ENCODE measurements at regions not wholly inside any gene's neighbourhood (a gene's known extent, or its start where the extent isn't known, plus 50 kb on each side); places are given as distances from the start of the nearest gene placed in this dataset.

DNA sequence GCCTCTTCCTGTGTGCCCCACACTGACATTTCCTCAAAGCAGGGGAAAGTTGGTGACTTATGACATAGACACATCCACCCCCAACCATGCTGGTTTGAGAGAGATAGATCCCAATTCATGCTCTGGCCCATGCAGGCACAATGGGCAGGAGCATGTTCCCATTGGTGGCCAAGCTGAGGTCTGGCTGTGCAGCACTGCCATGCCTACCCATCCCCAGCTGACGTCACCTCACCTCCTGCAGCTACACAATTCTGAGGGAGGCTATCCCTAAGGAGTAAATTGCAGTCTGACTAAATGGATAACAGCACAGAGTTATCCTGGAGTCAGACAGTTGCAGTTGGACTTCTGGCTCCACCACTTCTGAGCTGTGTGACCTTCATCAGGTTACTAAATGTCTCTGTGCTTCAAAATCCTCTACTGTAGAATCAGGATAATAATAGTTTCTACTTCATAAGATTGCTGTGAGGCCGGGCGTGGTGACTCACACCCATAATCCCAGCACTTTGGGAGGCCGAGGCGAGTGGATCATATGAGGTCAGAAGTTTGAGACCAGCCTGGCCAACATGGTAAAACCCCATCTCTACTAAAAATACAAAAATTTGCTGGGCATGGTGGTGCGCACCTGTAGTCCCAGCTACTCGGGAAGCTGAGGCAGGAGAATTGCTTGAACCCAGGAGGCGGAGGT lies 323.9 kb downstream of the BCL11B start:
- H3K27me3 Mint-ChIP-seq (ENCODE audit: low read depth): no peaks in the 10 kb centered on the region
- intact Hi-C loops (cut with micrococcal nuclease): no loop called here
- no peaks in the 10 kb centered on the region for H3K9me3 Mint-ChIP-seq
- no peak overlapping the region for H3K27ac Mint-ChIP-seq
- H3K4me3 Mint-ChIP-seq (ENCODE audit: low read depth): no peak overlapping the region
- DNase-seq (ENCODE audit: low spot score): no peak
- no peaks in the 10 kb centered on the region for H3K36me3 Mint-ChIP-seq (ENCODE audit: low read depth)
- peaks cover 27% of the 10 kb centered on the region for H3K4me1 Mint-ChIP-seq (ENCODE audit: low read depth)

DNA sequence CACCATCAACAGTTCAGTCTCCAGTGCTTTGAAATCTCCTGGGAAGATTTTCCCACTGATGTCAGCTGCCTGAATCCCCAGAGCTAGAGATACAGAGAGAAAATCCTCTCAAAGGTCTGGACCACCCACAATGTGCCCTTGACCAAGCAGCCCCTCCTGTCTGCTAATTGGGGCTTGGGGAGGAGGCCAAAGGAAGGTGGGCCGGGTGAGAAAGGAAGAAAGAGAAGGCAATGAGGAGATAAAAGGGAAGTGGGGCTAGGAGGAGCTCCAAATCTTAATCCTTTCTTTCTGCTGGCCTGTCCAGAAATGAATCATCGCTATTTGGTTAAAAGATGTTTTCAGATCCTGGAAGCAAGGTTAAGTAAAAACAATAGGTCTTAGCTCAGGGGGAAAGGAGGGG lies 322.9 kb downstream of the BCL11B start:
- H3K36me3 Mint-ChIP-seq (ENCODE audit: low read depth): no peaks in the 10 kb centered on the region
- intact Hi-C loops (cut with micrococcal nuclease): no loop called here
- H3K9me3 Mint-ChIP-seq: no peaks in the 10 kb centered on the region
- no peak overlapping the region for H3K4me3 Mint-ChIP-seq (ENCODE audit: low read depth)
- no peaks in the 10 kb centered on the region for H3K27me3 Mint-ChIP-seq (ENCODE audit: low read depth)
- peaks cover 28% of the 10 kb centered on the region for H3K4me1 Mint-ChIP-seq (ENCODE audit: low read depth)
- DNase-seq (ENCODE audit: low spot score): no peak
- H3K27ac Mint-ChIP-seq: no peak overlapping the region

DNA sequence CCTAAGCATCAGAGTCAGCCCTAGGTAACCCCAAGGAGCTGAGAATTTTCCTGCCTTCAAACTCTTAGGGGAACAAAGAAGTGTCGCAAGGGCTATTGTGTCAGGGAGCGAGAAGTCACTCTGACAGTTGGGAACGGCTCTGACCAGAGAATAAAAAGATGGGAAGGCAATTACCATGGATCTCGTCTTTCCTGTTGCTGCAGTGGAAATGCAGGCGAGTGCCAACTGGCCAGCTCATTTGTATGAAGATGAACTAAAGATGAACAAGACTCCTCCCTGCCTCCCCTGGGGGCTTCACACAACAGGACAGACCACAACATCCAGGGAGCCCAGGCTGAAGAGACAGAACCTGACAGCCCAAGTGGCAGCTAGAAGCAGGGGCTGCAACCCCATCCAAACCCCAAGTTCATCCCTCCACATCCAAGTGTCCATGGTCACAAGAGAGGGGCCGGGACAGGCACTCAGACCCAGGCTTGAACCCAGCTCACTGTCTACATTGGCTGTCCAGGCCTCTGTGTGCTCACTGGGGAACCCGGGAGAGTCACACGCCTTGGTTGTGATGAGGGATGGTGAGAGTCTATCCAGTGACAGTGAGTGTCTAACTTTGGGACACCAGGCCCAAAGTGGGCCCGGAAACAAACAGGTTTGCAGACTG lies 322.4 kb downstream of the BCL11B start:
- H3K4me1 Mint-ChIP-seq (ENCODE audit: low read depth): peaks cover 28% of the 10 kb centered on the region
- no peak overlapping the region for H3K4me3 Mint-ChIP-seq (ENCODE audit: low read depth)
- H3K9me3 Mint-ChIP-seq: no peaks in the 10 kb centered on the region
- no peaks in the 10 kb centered on the region for H3K27me3 Mint-ChIP-seq (ENCODE audit: low read depth)
- H3K27ac Mint-ChIP-seq: no peak overlapping the region
- intact Hi-C loops (cut with micrococcal nuclease): no loop called here
- no peak for DNase-seq (ENCODE audit: low spot score)
- no peaks in the 10 kb centered on the region for H3K36me3 Mint-ChIP-seq (ENCODE audit: low read depth)

DNA sequence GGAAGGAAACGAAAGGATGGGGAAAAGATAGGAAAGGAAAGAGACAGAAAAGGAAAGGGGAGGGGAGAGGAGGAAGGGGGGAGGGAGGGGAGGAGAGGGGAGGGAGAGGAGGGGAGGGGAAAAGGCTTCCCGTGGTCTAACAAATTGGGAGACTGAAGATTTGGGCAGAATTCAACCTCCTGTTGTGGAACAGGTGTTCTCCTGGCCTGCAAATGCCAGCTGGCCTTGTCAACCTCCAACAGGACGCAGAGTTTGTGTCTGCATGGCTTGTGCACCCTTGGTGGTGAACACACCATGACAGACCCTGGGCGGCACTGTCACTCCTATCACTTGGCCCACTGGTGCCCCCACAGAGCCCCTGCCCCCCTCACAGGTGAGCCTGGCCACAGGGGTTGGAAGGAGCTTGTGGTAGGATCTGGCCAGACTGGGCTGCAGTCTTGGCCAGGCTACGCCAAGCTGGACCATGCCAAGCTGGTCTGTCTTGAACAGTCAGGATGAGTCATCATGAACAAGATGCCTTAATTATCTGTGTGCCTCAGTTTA lies 321.6 kb downstream of the BCL11B start:
- Mint-ChIP-seq H3K27ac (no peak overlapping the region), H3K4me1 (ENCODE audit: low read depth) (peaks cover 20% of the 10 kb centered on the region), H3K9me3 (no peaks in the 10 kb centered on the region), H3K4me3 (ENCODE audit: low read depth) (no peak overlapping the region), H3K36me3 (ENCODE audit: low read depth) (no peaks in the 10 kb centered on the region), H3K27me3 (ENCODE audit: low read depth) (no peaks in the 10 kb centered on the region)
- DNase-seq (ENCODE audit: low spot score): no peak
- intact Hi-C loops (cut with micrococcal nuclease): no loop called here

DNA sequence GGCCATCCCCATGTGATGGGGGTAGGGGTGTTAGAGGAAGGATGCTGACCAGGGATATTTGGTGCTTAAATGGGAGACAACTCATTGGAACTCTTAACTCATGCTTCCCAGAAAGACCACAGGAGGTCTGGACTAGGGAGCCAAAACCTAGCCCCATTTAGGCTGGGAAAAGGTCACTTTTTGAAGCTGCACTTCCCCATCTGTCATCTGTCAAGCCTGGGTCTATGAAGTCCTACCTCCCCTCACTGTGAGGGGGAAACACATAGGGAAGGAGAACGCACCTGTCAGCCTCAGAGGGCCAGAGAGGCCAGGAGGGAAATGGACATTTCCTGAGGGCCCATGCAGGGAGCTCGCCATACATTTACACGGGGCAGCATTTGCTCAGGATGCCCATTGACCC lies 321.0 kb downstream of the BCL11B start:
- Mint-ChIP-seq H3K27me3 (ENCODE audit: low read depth) (no peaks in the 10 kb centered on the region), H3K4me3 (ENCODE audit: low read depth) (no peak overlapping the region), H3K27ac (no peak overlapping the region), H3K36me3 (ENCODE audit: low read depth) (no peaks in the 10 kb centered on the region), H3K4me1 (ENCODE audit: low read depth) (peaks cover 19% of the 10 kb centered on the region), H3K9me3 (no peaks in the 10 kb centered on the region)
- intact Hi-C loops (cut with micrococcal nuclease): no loop called here
- no peak for DNase-seq (ENCODE audit: low spot score)

DNA sequence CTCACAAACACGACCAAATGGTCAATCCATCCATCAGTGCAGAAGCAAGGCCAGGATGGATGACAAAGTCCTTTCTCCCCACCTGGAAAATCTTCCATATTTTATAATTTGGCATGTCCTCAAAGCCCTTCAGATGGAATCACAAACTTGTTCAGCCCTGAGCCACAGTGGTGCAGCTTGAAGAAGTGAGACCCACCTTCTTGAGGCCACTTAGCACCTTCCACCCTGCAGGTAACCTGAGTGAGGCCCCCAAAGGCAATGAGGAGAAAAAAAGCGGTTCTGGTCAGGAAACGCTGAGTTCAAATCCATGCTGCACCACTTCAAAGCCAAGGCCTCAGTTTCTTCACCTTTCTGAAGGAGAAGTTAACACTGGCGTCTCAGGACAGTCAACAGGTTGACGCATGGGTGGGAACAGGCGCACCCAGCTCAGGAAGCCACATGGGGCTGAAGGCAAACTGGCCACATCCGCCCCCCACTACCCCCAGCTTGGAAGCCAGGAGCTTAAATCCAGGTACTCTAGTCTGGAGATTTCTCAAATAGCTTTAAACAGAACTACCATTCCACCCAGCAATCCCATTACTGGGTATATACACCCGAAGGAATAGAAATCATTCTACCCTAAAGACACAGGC lies 320.4 kb downstream of the BCL11B start:
- H3K4me3 Mint-ChIP-seq (ENCODE audit: low read depth): no peak overlapping the region
- no peaks in the 10 kb centered on the region for H3K27me3 Mint-ChIP-seq (ENCODE audit: low read depth)
- H3K9me3 Mint-ChIP-seq: no peaks in the 10 kb centered on the region
- intact Hi-C loops (cut with micrococcal nuclease): no loop called here
- DNase-seq (ENCODE audit: low spot score): no peak
- H3K27ac Mint-ChIP-seq: no peak overlapping the region
- peaks cover 19% of the 10 kb centered on the region for H3K4me1 Mint-ChIP-seq (ENCODE audit: low read depth)
- no peaks in the 10 kb centered on the region for H3K36me3 Mint-ChIP-seq (ENCODE audit: low read depth)

DNA sequence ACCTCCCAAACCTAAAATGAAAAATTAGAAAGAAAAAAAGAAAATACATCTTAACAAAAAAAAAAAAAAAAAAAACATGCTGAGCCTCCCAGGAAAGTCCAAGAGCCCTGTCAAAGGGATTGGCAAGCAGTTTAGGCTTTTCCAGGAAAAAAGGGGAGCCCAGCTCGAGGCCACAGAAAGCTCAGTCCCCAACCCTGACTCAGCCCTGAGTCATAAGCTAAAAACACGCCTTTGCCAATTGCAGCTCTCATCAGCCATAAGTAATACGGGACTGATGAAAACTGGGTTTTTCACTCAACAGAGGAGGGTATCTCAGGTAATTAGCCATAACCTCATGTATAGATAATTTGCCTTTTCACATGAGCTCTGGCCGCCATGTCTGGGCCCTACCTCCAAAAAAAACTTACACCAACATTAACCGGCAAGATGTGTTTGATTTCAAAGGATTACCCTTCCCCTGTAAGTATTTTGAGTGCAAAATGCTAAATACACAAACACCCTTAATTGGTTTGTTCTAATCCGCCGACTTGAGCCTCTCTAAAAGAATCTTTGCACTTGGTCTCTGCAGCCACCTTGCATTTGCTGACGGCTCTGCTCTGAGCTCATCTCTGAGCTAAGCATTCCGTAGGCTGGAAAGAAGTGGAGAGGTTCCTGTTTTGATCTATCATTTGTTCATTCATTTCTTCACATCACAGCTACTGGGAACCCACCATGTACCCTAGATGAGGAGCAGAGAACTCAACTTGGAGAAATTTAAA lies 319.2 kb downstream of the BCL11B start:
- no peak for DNase-seq (ENCODE audit: low spot score)

DNA sequence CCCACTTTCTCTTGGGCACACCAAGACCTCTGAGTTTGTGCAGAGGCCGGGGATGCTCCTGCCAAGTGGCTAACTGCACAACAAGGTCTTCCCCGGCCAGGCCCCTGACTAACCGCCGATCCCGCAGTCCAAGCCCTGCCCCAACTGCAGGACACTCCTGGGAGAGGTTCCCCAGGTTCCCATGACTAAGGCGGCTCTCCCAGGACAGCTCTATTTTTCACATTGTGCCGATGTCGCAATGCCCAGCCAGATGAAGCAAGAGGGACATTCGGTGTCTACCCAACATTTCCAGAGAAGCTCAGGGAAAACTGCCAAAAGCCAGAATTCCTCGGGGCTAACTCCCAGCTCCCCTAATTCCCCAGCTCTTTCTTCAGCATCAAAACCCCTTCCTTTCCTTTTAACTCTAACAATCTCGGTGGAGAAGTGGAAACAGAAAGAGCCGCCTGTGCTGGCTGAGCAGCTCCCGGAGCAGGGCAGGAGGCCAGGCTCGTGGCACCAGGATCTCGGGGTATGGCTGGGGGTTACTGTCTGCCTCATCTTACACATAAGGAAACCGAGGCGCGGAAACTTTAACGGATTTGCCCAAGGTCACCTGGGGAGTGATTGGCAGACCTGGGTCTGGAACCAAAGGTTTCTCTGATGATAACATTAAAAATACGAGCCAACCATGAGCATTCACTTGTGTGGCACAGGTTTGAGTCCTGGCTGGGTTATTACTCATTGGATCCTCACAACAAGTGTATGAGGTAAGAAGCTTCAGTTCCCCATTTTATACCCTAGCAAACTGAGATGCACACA lies 318.2 kb downstream of the BCL11B start:
- Mint-ChIP-seq H3K27ac (no peak overlapping the region), H3K36me3 (ENCODE audit: low read depth) (no peaks in the 10 kb centered on the region), H3K4me1 (ENCODE audit: low read depth) (peaks cover 8% of the 10 kb centered on the region), H3K9me3 (no peaks in the 10 kb centered on the region), H3K4me3 (ENCODE audit: low read depth) (no peak overlapping the region), H3K27me3 (ENCODE audit: low read depth) (no peaks in the 10 kb centered on the region)
- no peak for DNase-seq (ENCODE audit: low spot score)
- intact Hi-C loops (cut with micrococcal nuclease): no loop called here

More for the DNA sequence above, 319.2 kb downstream of the BCL11B start:
- Mint-ChIP-seq H3K27me3 (ENCODE audit: low read depth) (no peaks in the 10 kb centered on the region), H3K27ac (no peak overlapping the region), H3K4me3 (ENCODE audit: low read depth) (no peak overlapping the region), H3K36me3 (ENCODE audit: low read depth) (no peaks in the 10 kb centered on the region), H3K9me3 (no peaks in the 10 kb centered on the region), H3K4me1 (ENCODE audit: low read depth) (peaks cover 13% of the 10 kb centered on the region)
- intact Hi-C loops (cut with micrococcal nuclease): no loop called here

DNA sequence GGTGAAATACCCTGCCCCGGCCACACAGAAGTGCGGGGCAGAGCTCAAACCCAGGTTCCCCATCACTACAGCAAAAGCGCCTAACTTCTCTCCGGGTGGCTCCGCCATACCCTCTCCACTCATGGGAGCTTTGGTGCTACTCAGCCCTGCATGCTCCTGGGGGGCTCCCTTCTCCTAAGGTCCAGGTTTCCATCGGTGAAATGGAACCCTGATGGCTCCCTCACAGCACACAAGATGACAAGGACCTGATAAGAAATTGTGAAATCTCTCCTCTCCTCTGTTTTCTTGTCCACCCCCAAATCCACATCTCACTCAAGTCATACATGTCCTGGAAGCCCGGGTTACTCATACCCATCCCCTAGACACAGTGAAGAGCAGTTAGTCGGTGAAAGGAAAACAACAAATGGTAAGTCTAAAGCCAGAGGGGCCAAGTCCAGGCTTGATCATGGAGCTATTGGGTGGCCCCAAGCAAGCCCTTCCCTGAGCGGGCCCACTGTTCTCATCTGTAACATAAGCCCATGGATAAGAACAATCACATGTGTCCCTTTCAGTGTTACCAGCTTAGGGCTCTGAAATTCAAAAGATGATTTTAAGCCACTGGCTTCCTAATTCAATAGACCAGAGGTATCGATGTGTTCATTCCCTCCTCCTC lies 317.5 kb downstream of the BCL11B start:
- Mint-ChIP-seq H3K4me1 (ENCODE audit: low read depth) (peaks cover 7% of the 10 kb centered on the region), H3K9me3 (no peaks in the 10 kb centered on the region), H3K36me3 (ENCODE audit: low read depth) (no peaks in the 10 kb centered on the region), H3K27ac (no peak overlapping the region), H3K4me3 (ENCODE audit: low read depth) (no peak overlapping the region), H3K27me3 (ENCODE audit: low read depth) (peaks cover 1% of the 10 kb centered on the region)
- no peak for DNase-seq (ENCODE audit: low spot score)
- intact Hi-C loops (cut with micrococcal nuclease): no loop called here

DNA sequence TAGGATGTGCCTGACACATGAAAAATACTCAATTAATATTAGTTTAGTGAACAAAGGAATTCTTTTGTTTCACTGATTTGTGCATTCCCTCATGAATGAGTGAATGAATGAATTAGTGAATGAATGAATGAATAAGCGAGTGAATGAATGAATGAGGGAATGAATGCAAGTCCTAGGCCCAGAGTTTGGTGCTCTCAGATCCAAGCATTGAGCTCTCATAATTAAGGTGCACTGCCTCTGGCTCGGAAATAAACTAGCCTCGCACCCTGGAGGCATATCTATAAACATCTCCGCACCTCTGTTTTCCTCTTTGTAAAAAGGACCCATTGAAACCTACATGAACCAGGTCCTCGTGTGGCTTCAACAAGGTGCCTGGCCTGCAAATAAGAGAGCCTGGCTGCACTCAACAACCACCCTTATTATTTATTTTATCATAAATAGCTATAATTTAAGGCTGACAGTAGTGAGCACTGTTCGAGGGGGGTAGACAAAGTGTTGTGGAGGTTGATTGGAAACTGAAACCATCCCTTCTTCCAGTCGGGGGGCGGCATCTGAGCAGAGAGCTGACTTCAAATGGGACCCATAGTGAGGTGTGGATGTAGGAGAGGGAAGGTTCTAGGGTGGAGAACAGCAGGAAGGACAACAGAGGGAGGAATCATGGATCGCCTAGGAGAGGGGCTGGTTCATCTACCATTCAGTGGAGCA lies 316.8 kb downstream of the BCL11B start:
- Mint-ChIP-seq H3K27ac (no peak overlapping the region), H3K36me3 (ENCODE audit: low read depth) (no peaks in the 10 kb centered on the region), H3K4me1 (ENCODE audit: low read depth) (peaks cover 7% of the 10 kb centered on the region), H3K9me3 (no peaks in the 10 kb centered on the region), H3K4me3 (ENCODE audit: low read depth) (no peak overlapping the region), H3K27me3 (ENCODE audit: low read depth) (peaks cover 1% of the 10 kb centered on the region)
- no peak for DNase-seq (ENCODE audit: low spot score)
- intact Hi-C loops (cut with micrococcal nuclease): no loop called here

DNA sequence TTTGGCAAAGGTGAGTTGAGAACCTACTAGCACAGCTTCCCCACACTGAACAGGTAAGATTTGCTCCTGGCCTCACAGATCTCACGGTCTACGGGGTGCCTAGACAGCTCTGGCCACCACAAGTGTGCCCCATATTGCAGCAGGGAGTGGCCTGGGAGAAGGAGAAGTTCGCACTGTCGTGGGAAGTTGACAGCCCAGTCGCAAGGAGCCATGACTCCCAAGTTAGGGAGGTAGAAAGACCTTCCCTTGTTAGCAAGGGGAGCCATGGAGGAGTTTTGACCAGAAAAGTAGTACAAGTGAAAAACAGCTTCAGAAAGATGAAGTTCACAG lies 316.3 kb downstream of the BCL11B start:
- no peak for DNase-seq (ENCODE audit: low spot score)
- Mint-ChIP-seq H3K36me3 (ENCODE audit: low read depth) (no peaks in the 10 kb centered on the region), H3K4me1 (ENCODE audit: low read depth) (peaks cover 7% of the 10 kb centered on the region), H3K27ac (no peak overlapping the region), H3K27me3 (ENCODE audit: low read depth) (peaks cover 1% of the 10 kb centered on the region), H3K4me3 (ENCODE audit: low read depth) (no peak overlapping the region), H3K9me3 (no peaks in the 10 kb centered on the region)
- intact Hi-C loops (cut with micrococcal nuclease): no loop called here
